Right lobe of liver (tissue), 6 donors: ENCODE measurements at regions not wholly inside any gene's neighbourhood (a gene's known extent, or its start where the extent isn't known, plus 50 kb on each side); places are given as distances from the start of the nearest gene placed in this dataset.
"Not testable (repeated sequence)": the region's sequence is repeated elsewhere in the genome, so short reads cannot be mapped to it uniquely, and the experiment has no call there.

Source experiments
- ATAC-seq, 4 donors: fragments of 200-7000 bp; cut with Tn5 transposase; one replicate each; pipeline ENCODE4 v1.9.1; 2020; ENCODE audit warnings: mild to moderate bottlenecking in 4 of 4, moderate library complexity in 4 of 4
- DNase-seq, 3 donors: peaks; one replicate each; pipeline ENCODE4 v3.0.0-alpha.2; 2020
- H3K27ac ChIP-seq, 3 donors: fragments of 200-600 bp; one replicate each; pipeline ENCODE4 v1.8.0; 2022
- H3K27me3 ChIP-seq, 2 donors: fragments of 200-600 bp; one replicate each; pipeline ENCODE4 v1.8.0; 2022
- H3K36me3 ChIP-seq, 4 donors: fragments of 200-600 bp; sonication (generic) in 1 of 4; one replicate each; pipeline versions ENCODE4 v1.5.1 to v1.8.0; 2017 to 2022; ENCODE audit warnings: control low read depth in 1 of 4
- H3K4me1 ChIP-seq, 4 donors: fragments of 200-600 bp; sonication (generic) in 1 of 4; one replicate each; pipeline versions ENCODE4 v1.5.1 to v1.8.0; 2017 to 2022; ENCODE audit warnings: control low read depth in 1 of 4
- H3K4me3 ChIP-seq, 3 donors: fragments of 200-600 bp; one replicate each; pipeline ENCODE4 v1.8.0; 2022
- H3K9me3 ChIP-seq, 4 donors: fragments of 200-600 bp; sonication (generic) in 1 of 4; one replicate each; pipeline versions ENCODE4 v1.5.1 to v1.8.0; 2017 to 2022; ENCODE audit warnings: control low read depth in 1 of 4
- CTCF ChIP-seq, 4 donors: fragments of 200-600 bp in 3 of 4; fragments of 450-650 bp in 1 of 4; IDR thresholded peaks; one replicate each; pipeline versions ENCODE4 v1.5.1 to v1.8.0; 2016 to 2022; ENCODE audit warnings: antibody characterized with exemption in 4 of 4, mild to moderate bottlenecking in 2 of 4
- POLR2A ChIP-seq: fragments of 450-650 bp; IDR thresholded peaks from one replicate; pipeline ENCODE4 v1.6.1; 2017; ENCODE audit warnings: antibody characterized with exemption, mild to moderate bottlenecking
- WGBS: methylation state at CpG from one replicate; pipeline ENCODE4 v1.1.6; 2018; ENCODE audit warnings: low coverage, low lambda C conversion rate; ENCODE audit not compliant: insufficient coverage; ENCODE audit errors: missing lambda C conversion rate; 5-methylcytosine and 5-hydroxymethylcytosine counted together
- intact Hi-C, 2 donors: fragments of 100-400 bp; cut with DNase I; formaldehyde crosslinking; loops; one replicate each; pipeline versions ENCODE4 v1.11.2 to v1.14.1; 2022
- donor health status: DM: no; HTN: yes; CAD: no.
- donor health status: DM: no; HTN: no; CAD: no.
- donor health status: DM: no; HTN: no; CAD: no.
- donor health status: DM: no; HTN: yes; CAD: no.
- donor health status: DM: no; HTN: yes; CAD: no.

GRCh38 chr9:115335439-115335838 is 217.5 kb upstream of the TNC start:
- DNase-seq, result no peak
- ATAC-seq, result no peak
- Histone ChIP-seq H3K4me3 (no peak overlapping the region), H3K9me3 (no peaks in the 10 kb centered on the region), H3K4me1 (no peaks in the 10 kb centered on the region), H3K27me3 (no peaks in the 10 kb centered on the region), H3K36me3 (no peaks in the 10 kb centered on the region), H3K27ac (no peak overlapping the region)
- intact Hi-C loops, result no loop called here
- no peak for TF ChIP-seq CTCF (IDR thresholded peaks at IDR 0.05)
- TF ChIP-seq POLR2A, result no peak
- WGBS, result 53% methylated on average over 5 of the region's 5 CpGs

DNA sequence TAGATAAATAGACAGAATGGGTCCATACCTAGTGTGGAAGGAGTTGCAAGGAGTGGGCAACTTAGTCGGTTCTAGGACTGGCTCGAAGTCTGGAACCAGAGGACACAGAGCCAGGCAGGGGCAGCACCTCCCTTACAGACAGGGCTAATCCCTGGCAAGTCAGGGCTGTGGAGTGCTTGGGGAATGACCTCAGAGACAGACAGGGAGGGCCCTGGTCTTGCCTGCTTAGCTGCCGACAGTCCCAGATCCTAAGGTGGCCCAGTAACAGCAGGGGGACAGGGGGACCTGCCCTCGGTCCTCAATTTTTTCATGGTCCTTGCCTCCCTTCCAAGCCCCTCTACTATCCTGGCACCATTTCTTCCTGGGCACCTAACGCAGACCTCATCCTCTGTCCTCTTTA is 222.4 kb upstream of the TNC start:
- no peaks in the 10 kb centered on the region for H3K9me3 ChIP-seq
- intact Hi-C loops, result no loop called here
- H3K4me1 ChIP-seq, result no peaks in the 10 kb centered on the region
- WGBS, result 79% methylated on average over 4 of the region's 5 CpGs
- H3K36me3 ChIP-seq, result no peaks in the 10 kb centered on the region
- no peak overlapping the region for H3K27ac ChIP-seq
- TF ChIP-seq POLR2A (no peak), CTCF (IDR thresholded peaks at IDR 0.05) (no peak)
- DNase-seq (no peak), ATAC-seq (no peak)
- no peaks in the 10 kb centered on the region for H3K27me3 ChIP-seq
- H3K4me3 ChIP-seq, result no peak overlapping the region

- ATAC-seq, result no peak
These were observed 223.5 kb upstream of the TNC start for GRCh38 chr9:115341426-115341825.

DNA sequence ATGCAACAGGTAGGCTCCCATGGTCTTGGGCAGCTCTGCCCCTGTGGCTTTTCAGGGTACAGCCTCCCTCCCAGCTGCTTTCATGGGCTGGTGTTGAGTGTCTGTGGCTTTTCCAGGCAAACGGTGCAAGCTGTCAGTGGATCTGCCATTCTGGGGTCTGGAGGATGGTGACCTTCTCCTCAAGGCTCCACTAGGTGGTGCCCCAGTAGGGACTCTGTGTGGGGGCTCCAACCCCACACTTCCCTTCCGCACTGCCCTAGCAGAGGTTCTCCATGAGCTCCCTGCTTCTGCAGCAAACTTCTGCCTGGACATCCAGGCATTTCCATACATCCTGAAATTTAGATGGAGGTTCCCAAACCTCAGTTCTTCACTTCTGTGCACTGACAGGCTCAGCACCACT is 229.8 kb upstream of the TNC start:
- DNase-seq, intact Hi-C loops, H3K4me3 ChIP-seq, H3K36me3 ChIP-seq, H3K27me3 ChIP-seq, H3K4me1 ChIP-seq, H3K9me3 ChIP-seq, H3K27ac ChIP-seq, ATAC-seq: not testable (repeated sequence)
- 80% methylated on average over 1 of the region's 2 CpGs for WGBS

More at GRCh38 chr9:115341426-115341825, 223.5 kb upstream of the TNC start:
- Histone ChIP-seq H3K9me3 (no peaks in the 10 kb centered on the region), H3K36me3 (no peaks in the 10 kb centered on the region), H3K27me3 (no peaks in the 10 kb centered on the region), H3K4me1 (no peaks in the 10 kb centered on the region), H3K4me3 (no peak overlapping the region), H3K27ac (no peak overlapping the region)
- TF ChIP-seq POLR2A, result no peak
- TF ChIP-seq CTCF (IDR thresholded peaks at IDR 0.05), result no peak
- intact Hi-C loops, result no loop called here
- 36% methylated on average over 1 of the region's 3 CpGs for WGBS
- DNase-seq, result no peak

DNA sequence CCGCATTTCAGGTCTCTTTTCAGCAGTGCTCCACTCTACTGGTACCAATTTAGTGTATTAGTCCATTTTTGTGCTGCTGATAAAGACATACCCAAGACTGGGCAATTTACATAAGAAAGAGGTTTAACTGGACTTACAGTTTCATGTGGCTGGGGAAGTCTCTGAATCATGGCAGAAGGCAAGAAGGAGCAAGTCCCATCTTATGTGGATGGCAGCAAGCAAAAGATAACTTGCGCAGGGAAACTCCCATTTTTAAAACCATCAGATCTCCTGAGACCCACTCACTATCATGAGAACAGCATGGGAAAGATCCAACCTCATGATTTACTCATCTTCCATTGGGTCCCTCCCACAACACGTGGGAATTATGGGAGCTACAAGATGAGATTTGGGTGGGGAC is 231.0 kb upstream of the TNC start:
- intact Hi-C loops, DNase-seq: not testable (repeated sequence)

GRCh38 chr9:115349542-115349941 is 231.6 kb upstream of the TNC start:
- Histone ChIP-seq H3K9me3 (no peaks in the 10 kb centered on the region), H3K4me3 (no peak overlapping the region), H3K27me3 (no peaks in the 10 kb centered on the region), H3K27ac (no peak overlapping the region), H3K36me3 (no peaks in the 10 kb centered on the region), H3K4me1 (no peaks in the 10 kb centered on the region)
- no peak for TF ChIP-seq POLR2A
- no peak for TF ChIP-seq CTCF (IDR thresholded peaks at IDR 0.05)
- DNase-seq (no peak), ATAC-seq (no peak)
- intact Hi-C loops, result no loop called here

More for the DNA sequence above, 231.0 kb upstream of the TNC start:
- H3K27ac ChIP-seq, H3K4me1 ChIP-seq, ATAC-seq, H3K27me3 ChIP-seq, H3K4me3 ChIP-seq, H3K36me3 ChIP-seq, H3K9me3 ChIP-seq: not testable (repeated sequence)
- 51% methylated on average over 3 of the region's 3 CpGs for WGBS
